ENCODE measurements at regions not wholly inside any gene's neighbourhood (a gene's known extent, or its start where the extent isn't known, plus 50 kb on each side); places are given as distances from the start of the nearest gene placed in this dataset.
A peak's percentile ranks its signal among the peaks of the same experiment; 100 is the strongest.
"Not testable (repeated sequence)": the region's sequence is repeated elsewhere in the genome, so short reads cannot be mapped to it uniquely, and the experiment has no call there.

DNA sequence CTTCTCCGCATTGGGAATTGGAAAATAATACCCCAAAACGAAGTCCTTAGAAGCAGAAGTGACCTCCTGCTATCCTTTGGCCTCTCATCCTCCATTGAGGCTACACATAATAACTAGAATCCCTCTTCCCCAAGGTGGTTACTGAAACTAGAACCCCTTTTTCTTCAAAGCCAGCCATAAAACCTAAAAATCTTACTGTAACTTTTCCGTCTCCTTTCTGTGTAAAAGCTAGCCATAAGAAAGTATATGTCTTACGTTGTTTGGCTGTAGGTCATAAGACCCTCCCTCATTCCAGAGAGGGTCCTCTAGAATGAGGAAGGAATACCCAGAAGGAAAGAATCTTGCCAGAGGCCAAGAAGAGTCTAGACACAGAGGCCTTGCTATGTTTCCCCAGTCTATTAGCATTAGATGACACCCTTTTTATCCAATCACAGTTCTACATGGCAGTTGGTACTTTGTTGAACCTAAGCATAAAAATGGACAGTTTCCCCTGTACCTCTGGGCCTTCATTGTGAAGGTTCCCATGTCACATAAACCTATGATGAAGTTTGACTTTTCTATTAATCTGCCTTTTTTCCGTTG is 133.9 kb upstream of the BTN3A2 start:
- no peak overlapping the region for H3K4me3 ChIP-seq (ENCODE audit: low read depth, low read length)
- TF ChIP-seq, protein P1, sequence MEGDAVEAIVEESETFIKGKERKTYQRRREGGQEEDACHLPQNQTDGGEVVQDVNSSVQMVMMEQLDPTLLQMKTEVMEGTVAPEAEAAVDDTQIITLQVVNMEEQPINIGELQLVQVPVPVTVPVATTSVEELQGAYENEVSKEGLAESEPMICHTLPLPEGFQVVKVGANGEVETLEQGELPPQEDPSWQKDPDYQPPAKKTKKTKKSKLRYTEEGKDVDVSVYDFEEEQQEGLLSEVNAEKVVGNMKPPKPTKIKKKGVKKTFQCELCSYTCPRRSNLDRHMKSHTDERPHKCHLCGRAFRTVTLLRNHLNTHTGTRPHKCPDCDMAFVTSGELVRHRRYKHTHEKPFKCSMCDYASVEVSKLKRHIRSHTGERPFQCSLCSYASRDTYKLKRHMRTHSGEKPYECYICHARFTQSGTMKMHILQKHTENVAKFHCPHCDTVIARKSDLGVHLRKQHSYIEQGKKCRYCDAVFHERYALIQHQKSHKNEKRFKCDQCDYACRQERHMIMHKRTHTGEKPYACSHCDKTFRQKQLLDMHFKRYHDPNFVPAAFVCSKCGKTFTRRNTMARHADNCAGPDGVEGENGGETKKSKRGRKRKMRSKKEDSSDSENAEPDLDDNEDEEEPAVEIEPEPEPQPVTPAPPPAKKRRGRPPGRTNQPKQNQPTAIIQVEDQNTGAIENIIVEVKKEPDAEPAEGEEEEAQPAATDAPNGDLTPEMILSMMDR (conservative IDR thresholded peaks at IDR 0.05; ENCODE audit: low read depth, low read length): no peak
- no peak for DNase-seq (ENCODE audit: low read depth)

DNA sequence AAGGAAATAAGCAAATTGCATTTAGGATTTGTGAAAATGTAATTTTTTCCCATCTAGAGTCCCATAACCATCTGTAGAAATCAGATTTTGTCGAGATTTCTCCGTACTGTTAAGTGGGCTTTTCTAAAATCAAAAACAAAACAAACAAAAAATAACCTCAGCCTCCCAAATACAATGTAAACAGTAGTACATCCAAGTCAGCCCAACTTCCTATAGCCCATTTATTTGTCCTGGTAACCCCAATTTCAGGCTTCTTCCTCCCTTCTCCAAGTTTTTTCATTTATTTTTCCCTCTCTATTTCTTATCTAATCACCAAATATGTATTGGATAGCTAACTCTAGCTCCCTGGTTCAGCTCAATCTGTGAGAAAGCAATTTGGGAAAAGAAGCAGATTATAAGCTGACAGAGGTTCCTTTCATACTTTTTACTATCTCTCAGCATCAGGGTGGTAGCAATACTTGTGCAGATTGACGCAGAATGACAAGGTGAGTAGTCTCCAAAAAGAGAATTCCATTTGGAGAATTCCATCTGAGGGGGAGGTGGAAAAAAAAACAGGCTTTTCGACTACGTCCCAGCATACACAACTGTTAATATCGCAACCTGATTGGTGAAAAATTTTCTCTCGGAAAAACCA is 132.6 kb upstream of the BTN3A2 start:
- TF ChIP-seq, protein P1 (conservative IDR thresholded peaks at IDR 0.05; ENCODE audit: low read depth, low read length): no peak
- no peak for DNase-seq (ENCODE audit: low read depth)
- H3K4me3 ChIP-seq (ENCODE audit: low read depth, low read length): no peak overlapping the region

DNA sequence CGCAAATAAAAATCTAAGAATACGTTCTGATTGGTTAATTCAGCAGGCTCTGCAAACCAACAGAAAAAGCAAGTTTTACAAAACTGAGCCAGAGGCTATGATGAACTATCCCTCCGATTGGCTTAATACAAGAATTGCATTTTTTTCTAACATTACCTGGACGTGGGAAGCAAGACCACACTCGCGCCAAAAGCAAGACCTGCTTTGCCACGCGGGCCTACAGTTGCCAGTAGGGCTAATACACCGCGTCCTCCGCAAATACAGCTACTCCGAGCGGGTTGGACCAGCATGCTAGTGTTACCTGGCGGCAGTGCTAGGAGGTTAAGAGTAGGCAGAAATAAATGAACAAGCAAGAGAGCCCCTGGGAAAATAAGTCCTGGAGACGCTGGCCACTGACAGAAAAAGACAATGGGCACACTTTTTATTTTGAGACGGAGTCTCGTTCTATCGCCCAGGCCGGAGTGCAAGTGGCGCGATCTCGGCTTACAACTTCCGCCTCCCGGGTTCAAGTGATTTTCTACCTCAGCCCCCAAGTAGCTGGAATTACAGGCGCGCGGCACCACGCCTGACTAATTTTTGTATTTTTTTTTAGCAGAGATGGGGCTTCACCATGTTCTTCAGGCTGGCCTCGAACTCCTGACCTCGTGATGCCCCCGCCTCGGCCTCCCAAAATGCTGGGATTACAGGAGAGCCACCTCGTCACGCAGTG is 131.9 kb upstream of the BTN3A2 start:
- TF ChIP-seq, protein P1 (conservative IDR thresholded peaks at IDR 0.05; ENCODE audit: low read depth, low read length): no peak
- peak overlapping the region; percentile 60 for H3K4me3 ChIP-seq (ENCODE audit: low read depth, low read length)
- no peak for DNase-seq (ENCODE audit: low read depth)

DNA sequence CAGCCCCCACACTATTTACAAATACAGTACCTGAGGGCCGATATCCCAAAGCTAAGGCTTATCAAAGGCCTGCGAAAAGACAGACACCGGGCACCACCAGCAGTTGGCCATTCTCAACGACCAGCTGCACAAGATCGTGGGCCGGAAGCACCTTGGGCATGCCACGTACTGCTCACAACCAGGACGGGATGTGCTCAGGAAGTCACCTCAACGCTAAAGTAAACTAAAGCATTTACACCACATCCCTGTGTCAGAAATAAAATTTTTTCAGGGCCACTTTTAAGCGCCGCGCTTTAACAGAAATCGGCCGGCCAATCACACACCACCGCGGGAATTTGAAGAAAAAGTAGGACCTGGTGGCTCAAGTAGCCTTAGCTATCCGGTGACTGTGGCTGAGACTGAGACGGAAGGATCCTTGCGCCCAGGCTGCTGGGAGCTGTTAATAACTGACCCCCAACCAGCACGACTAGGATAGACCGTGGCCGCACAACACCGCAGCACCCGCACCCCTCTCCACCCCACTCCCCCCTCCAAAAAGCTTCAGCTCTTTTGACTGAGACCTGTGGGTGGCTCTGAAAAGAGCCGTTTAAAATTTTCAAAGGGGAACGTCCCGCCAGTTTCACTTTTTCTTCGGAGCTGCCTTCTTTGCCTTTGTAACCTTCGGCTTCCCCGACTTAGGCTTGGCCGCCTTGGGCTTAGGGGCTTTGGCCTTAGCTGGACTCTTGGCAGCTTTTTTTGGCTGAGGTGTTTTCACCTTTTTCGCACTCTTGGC is 131.2 kb upstream of the BTN3A2 start:
- TF ChIP-seq, protein P1 (conservative IDR thresholded peaks at IDR 0.05; ENCODE audit: low read depth, low read length): no peak
- H3K4me3 ChIP-seq (ENCODE audit: low read depth, low read length): peak overlapping the region; percentile 60
- DNase-seq (ENCODE audit: low read depth): no peak

DNA sequence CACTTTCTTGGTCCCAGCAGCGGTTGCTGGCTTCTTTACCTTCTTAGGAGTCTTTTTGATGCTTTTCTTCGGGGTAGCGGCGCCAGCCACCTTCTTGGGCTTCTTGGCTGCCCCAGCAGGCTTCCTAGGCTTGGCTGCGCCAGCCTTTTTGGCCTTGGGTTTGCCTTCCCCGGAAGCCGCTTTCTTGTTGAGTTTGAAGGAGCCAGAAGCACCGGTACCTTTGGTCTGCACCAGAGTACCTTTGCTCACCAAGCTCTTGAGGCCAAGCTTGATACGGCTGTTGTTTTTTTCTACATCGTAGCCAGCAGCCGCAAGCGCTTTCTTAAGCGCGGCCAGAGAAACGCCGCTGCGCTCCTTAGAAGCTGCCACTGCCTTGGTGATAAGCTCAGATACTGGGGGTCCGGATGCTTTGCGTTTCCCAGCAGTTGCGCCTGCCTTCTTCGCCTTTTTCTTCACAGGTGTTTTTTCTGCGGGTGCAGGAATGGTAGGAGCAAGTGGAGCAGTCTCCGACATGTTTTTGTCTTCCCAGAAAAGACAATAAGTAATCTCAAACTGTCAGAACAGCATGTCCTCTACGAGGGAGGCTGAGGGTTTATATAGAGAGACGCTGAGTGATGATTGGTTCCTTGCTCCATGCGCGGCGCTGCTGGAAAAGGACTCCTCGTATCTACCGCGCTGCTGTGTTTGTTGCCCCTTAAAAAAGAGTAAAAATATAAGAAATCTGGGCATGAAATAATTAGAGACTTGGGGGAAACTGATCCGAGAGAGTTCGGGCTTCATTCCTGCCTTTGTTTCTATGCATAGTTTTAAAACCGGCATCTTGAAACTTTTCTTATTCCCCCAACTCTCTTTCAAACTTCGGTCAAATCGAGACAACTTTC is 130.3 kb upstream of the BTN3A2 start:
- H3K4me3 ChIP-seq (ENCODE audit: low read depth, low read length): peak overlapping the region; percentile 60
- TF ChIP-seq, protein P1 (conservative IDR thresholded peaks at IDR 0.05; ENCODE audit: low read depth, low read length): no peak
- no peak for DNase-seq (ENCODE audit: low read depth)

DNA sequence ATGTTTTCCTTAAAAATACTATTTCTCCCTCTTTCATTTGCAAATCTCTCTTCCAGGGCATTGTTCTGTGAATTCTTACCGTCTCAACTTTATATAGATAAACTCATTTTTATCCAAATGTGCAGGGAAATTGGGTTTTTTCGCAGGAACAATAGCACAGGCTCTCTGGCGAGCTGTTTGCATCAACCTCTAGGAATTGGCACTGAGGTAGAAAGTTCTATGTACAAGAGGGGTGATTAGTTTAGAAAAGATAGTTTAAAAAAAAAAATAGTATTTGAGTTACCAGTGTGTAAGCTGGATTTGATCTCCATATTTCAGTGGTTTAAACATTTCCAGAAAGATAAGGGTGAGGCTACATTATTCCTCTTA is 129.7 kb upstream of the BTN3A2 start:
- no peak for DNase-seq (ENCODE audit: low read depth)

DNA sequence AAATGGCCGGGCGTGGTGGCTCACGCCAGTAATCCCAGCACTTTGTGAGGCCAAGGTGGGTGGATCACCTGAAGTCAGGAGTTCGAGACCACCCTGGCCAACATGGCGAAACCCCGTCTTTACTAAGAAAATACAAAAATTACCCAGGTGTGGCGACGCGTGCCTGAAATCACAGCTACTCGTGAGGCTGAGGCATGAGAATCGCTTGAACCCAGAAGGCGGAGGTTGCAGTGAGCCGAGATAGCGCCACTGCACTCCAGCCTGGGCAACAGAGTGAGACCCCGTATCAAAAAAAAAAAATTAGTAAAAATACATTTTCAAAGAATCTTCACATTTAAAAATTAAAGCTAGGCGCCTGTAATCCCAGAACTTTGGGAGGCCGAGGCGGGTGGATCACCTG is 125.6 kb upstream of the BTN3A2 start:
- not testable (repeated sequence) for H3K4me3 ChIP-seq (ENCODE audit: low read depth, low read length); DNase-seq (ENCODE audit: low read depth)

More for the DNA sequence above, 129.7 kb upstream of the BTN3A2 start:
- TF ChIP-seq, protein P1 (conservative IDR thresholded peaks at IDR 0.05; ENCODE audit: low read depth, low read length): no peak
- H3K4me3 ChIP-seq (ENCODE audit: low read depth, low read length): peak overlapping the region; percentile 60
